ENCODE measurements at regions not wholly inside any gene's neighbourhood (a gene's known extent, or its start where the extent isn't known, plus 50 kb on each side); places are given as distances from the start of the nearest gene placed in this dataset.

GRCh38 chr17:83149029-83149725 is 69.8 kb downstream of the METRNL start:
- no peak for TF ChIP-seq CTCF (IDR thresholded peaks at IDR 0.05; ENCODE audit: low read depth, low read length, missing control alignments)
- no peak overlapping the region for H3K4me3 ChIP-seq (ENCODE audit: low read depth, low read length)
- DNase-seq (ENCODE audit: low read depth): no peak

DNA sequence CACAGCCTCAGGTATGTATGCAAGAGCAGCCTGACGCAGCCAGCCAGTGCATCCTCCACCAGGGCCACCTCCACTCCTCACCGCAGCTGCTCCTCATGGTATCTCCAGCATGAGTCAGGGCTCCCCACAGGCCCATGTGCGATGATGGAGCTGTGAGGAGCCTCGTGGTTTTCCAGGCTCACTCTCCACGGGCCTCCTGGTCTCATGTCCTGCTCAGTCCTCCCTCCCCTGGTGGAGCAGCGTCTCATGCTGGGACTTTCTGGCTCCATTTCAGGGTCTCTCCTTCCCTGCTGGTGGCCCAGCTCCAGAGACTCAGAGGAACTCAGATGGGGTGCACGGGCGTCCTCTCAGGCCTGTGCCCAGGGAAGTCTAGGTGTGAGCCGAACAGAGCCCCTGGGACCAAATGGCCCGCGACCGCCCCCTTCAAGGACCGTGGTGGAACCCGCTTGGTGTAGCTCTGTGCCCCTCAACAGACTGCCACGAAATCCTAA is 70.4 kb downstream of the METRNL start:
- no peak overlapping the region for H3K4me3 ChIP-seq (ENCODE audit: low read depth, low read length)
- no peak for TF ChIP-seq CTCF (IDR thresholded peaks at IDR 0.05; ENCODE audit: low read depth, low read length, missing control alignments)
- no peak for DNase-seq (ENCODE audit: low read depth)

DNA sequence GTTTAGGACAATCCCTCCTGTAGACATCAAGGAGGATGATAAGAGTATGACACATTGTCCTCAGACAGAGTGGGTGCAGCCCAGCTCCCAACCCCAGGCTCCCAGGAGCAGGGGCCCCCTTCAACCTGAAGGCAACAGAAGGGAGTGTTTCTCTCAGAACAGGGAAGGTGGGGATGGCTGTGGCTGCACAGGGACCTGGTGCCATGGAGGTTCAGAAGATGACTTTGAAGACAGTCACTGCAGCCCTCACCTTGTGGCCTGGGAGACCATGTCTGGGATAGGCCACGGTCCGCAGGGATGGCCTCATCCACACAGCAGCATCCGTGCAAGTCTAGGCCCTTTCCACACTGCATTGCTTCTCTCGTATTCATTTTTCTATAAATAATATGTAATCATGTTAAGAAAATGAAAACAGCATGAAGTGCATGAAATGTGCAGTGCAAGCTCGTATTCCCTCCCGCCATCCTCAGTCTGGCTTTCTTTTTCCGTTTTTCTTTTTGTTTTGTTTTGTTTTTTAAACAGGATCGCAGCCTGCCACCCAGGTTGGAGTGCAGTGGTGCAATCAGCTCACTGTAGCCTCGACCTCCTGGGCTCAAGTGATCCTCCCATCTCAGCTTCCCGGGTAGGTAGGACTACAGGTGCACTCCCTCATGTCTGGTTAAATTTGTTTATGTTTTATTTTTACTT is 71.1 kb downstream of the METRNL start:
- TF ChIP-seq CTCF (IDR thresholded peaks at IDR 0.05; ENCODE audit: low read depth, low read length, missing control alignments): no peak
- no peak for DNase-seq (ENCODE audit: low read depth)
- no peak overlapping the region for H3K4me3 ChIP-seq (ENCODE audit: low read depth, low read length)

DNA sequence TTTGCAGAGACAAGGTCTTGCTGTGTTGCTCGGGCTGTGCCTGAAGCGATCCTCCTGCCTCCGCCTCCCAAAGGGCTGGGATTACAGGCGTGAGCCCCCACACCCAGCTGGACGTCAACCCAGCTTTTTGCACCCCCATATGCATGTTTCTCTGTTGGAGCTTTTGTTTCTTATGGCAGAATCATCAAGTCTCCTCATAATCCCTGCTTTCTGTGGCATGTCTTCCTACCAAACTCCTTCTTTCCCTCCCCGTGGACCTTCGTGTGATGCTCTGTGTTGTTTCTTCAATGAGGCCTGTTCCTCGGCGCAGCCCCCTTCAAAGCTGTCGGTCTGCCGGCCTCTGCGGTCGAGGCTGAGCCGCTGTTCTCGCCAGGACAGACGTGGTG is 71.6 kb downstream of the METRNL start:
- DNase-seq (ENCODE audit: low read depth): no peak
- no peak overlapping the region for H3K4me3 ChIP-seq (ENCODE audit: low read depth, low read length)
- TF ChIP-seq CTCF (IDR thresholded peaks at IDR 0.05; ENCODE audit: low read depth, low read length, missing control alignments): no peak

GRCh38 chr17:83151442-83152226 is 72.2 kb downstream of the METRNL start:
- H3K4me3 ChIP-seq (ENCODE audit: low read depth, low read length): no peak overlapping the region
- no peak for TF ChIP-seq CTCF (IDR thresholded peaks at IDR 0.05; ENCODE audit: low read depth, low read length, missing control alignments)
- no peak for DNase-seq (ENCODE audit: low read depth)

DNA sequence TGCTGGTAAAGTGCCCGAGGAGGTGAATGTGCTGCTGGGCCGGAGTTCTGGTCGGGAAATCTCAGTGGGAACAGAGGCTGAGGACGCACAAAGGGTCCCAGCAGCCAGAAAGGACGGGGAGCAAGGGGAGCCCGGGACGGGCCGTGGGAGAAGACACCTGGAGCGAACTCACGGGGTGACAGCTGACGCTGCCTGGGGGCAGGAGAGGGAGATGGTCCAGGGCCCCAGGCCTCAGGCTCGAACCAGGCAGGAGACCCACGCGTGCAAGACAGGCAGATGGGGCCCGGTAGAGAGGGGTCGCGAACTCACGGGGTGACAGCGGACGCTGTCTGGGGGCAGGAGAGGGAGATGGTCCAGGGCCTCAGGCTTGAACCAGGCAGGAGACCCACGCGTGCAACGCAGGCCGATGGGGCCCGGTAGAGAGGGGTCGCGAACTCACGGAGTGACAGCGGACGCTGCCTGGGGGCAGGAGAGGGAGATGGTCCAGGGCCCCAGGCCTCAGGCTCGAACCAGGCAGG is 72.9 kb downstream of the METRNL start:
- DNase-seq (ENCODE audit: low read depth): no peak
- TF ChIP-seq CTCF (IDR thresholded peaks at IDR 0.05; ENCODE audit: low read depth, low read length, missing control alignments): no peak

More for the DNA sequence above, 72.9 kb downstream of the METRNL start:
- no peak overlapping the region for H3K4me3 ChIP-seq (ENCODE audit: low read depth, low read length)
